Liver (tissue), 3 donors: ENCODE measurements at regions not wholly inside any gene's neighbourhood (a gene's known extent, or its start where the extent isn't known, plus 50 kb on each side); places are given as distances from the start of the nearest gene placed in this dataset.

Experiments
- EGR1 ChIP-seq, 2 donors: IDR thresholded peaks; 2 replicates each; pipeline ENCODE4 v1.6.1; 2016 to 2018; ENCODE audit warnings: antibody characterized with exemption in 2 of 2, low read depth in 2 of 2
- FOXA1 ChIP-seq: IDR thresholded peaks from 2 replicates; pipeline ENCODE4 v1.6.1; 2016; ENCODE audit warnings: antibody characterized with exemption
- NR2F2 ChIP-seq: IDR thresholded peaks from 2 replicates; pipeline ENCODE4 v1.6.1; 2016; ENCODE audit warnings: antibody characterized with exemption
- RAD21 ChIP-seq, 2 donors: IDR thresholded peaks; 2 replicates each; pipeline ENCODE4 v1.6.1; 2016; ENCODE audit warnings: antibody characterized with exemption in 2 of 2, mild to moderate bottlenecking in 2 of 2
- RXRA ChIP-seq, 2 donors: IDR thresholded peaks; 2 replicates each; pipeline ENCODE4 v1.6.1; 2017 to 2018; ENCODE audit warnings: antibody characterized with exemption in 2 of 2, mild to moderate bottlenecking in 1 of 2
- YY1 ChIP-seq: IDR thresholded peaks from 2 replicates; pipeline ENCODE4 v1.6.1; 2016; ENCODE audit warnings: antibody characterized with exemption, mild to moderate bottlenecking
- TF ChIP-seq, protein P1 (sequence below): fragments of 150-350 bp; IDR thresholded peaks from 2 replicates; pipeline ENCODE4 v1.5.1; 2017; ENCODE audit warnings: improper control_type of control experiment, low read depth, low read length; ENCODE audit not compliant: missing input control
- TF ChIP-seq, protein P2 (sequence below): IDR thresholded peaks from 2 replicates; pipeline ENCODE4 v1.6.1; 2016; ENCODE audit warnings: antibody characterized with exemption
- TF ChIP-seq, protein P3 (sequence below): IDR thresholded peaks from 2 replicates; pipeline ENCODE4 v1.6.1; 2016; ENCODE audit warnings: antibody characterized with exemption, mild to moderate bottlenecking
- TF ChIP-seq, protein P4 (sequence below): IDR thresholded peaks from 2 replicates; pipeline ENCODE4 v1.6.1; 2016; ENCODE audit warnings: antibody characterized with exemption
- donor health status: healthy.
- donor health status: healthy.

DNA sequence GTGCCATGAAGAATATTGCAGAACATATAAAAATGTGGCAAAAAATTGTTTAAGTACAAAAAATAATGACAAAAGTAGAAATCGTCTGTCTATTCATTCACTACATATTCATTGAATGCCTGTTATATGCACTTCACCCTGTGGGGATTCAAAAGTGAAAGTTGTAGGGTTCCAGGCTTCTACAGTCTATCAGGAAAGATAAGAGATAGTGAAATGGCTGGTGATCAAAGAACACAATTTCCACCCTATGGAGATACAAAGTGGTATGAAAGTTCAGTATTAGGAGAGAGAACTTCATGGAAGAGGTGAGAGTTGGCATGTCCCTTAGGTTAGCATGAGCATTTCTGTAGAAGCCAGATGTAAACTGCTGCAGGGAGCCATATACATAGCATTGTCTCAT is 127.0 kb upstream of the PMFBP1 start:
- TF ChIP-seq, protein P1, sequence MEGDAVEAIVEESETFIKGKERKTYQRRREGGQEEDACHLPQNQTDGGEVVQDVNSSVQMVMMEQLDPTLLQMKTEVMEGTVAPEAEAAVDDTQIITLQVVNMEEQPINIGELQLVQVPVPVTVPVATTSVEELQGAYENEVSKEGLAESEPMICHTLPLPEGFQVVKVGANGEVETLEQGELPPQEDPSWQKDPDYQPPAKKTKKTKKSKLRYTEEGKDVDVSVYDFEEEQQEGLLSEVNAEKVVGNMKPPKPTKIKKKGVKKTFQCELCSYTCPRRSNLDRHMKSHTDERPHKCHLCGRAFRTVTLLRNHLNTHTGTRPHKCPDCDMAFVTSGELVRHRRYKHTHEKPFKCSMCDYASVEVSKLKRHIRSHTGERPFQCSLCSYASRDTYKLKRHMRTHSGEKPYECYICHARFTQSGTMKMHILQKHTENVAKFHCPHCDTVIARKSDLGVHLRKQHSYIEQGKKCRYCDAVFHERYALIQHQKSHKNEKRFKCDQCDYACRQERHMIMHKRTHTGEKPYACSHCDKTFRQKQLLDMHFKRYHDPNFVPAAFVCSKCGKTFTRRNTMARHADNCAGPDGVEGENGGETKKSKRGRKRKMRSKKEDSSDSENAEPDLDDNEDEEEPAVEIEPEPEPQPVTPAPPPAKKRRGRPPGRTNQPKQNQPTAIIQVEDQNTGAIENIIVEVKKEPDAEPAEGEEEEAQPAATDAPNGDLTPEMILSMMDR: no peak
- TF ChIP-seq RAD21 (IDR thresholded peaks at IDR 0.05): no peak
- TF ChIP-seq YY1: no peak
- TF ChIP-seq NR2F2: no peak
- TF ChIP-seq, protein P2, sequence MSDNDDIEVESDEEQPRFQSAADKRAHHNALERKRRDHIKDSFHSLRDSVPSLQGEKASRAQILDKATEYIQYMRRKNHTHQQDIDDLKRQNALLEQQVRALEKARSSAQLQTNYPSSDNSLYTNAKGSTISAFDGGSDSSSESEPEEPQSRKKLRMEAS: no peak
- TF ChIP-seq, protein P3, sequence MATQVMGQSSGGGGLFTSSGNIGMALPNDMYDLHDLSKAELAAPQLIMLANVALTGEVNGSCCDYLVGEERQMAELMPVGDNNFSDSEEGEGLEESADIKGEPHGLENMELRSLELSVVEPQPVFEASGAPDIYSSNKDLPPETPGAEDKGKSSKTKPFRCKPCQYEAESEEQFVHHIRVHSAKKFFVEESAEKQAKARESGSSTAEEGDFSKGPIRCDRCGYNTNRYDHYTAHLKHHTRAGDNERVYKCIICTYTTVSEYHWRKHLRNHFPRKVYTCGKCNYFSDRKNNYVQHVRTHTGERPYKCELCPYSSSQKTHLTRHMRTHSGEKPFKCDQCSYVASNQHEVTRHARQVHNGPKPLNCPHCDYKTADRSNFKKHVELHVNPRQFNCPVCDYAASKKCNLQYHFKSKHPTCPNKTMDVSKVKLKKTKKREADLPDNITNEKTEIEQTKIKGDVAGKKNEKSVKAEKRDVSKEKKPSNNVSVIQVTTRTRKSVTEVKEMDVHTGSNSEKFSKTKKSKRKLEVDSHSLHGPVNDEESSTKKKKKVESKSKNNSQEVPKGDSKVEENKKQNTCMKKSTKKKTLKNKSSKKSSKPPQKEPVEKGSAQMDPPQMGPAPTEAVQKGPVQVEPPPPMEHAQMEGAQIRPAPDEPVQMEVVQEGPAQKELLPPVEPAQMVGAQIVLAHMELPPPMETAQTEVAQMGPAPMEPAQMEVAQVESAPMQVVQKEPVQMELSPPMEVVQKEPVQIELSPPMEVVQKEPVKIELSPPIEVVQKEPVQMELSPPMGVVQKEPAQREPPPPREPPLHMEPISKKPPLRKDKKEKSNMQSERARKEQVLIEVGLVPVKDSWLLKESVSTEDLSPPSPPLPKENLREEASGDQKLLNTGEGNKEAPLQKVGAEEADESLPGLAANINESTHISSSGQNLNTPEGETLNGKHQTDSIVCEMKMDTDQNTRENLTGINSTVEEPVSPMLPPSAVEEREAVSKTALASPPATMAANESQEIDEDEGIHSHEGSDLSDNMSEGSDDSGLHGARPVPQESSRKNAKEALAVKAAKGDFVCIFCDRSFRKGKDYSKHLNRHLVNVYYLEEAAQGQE: no peak
- no peak for TF ChIP-seq EGR1 (IDR thresholded peaks at IDR 0.05; ENCODE audit: low read depth in 2 of 2)
- no peak for TF ChIP-seq FOXA1
- no peak for TF ChIP-seq RXRA (IDR thresholded peaks at IDR 0.05)
- TF ChIP-seq, protein P4, sequence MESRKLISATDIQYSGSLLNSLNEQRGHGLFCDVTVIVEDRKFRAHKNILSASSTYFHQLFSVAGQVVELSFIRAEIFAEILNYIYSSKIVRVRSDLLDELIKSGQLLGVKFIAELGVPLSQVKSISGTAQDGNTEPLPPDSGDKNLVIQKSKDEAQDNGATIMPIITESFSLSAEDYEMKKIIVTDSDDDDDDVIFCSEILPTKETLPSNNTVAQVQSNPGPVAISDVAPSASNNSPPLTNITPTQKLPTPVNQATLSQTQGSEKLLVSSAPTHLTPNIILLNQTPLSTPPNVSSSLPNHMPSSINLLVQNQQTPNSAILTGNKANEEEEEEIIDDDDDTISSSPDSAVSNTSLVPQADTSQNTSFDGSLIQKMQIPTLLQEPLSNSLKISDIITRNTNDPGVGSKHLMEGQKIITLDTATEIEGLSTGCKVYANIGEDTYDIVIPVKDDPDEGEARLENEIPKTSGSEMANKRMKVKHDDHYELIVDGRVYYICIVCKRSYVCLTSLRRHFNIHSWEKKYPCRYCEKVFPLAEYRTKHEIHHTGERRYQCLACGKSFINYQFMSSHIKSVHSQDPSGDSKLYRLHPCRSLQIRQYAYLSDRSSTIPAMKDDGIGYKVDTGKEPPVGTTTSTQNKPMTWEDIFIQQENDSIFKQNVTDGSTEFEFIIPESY: no peak
